Embryonic facial prominence (tissue), 1 donor: ENCODE measurements at regions not wholly inside any gene's neighbourhood (a gene's known extent, or its start where the extent isn't known, plus 50 kb on each side); places are given as distances from the start of the nearest gene placed in this dataset.
A peak's percentile ranks its signal among the peaks of the same experiment; 100 is the strongest.

ENCODE experiments used
- DNase-seq: peaks from one replicate; pipeline ENCODE4 v3.0.0-alpha.2; 2016; ENCODE audit errors: extremely low spot score

- DNase-seq, result no peak
These were observed 328.6 kb downstream of the MN1 start for GRCh38 chr22:27472975-27473374.

GRCh38 chr22:27473533-27473932, 328.0 kb downstream of the MN1 start:
- DNase-seq, result no peak

GRCh38 chr22:27474112-27474571, 327.4 kb downstream of the MN1 start:
- DNase-seq, result no peak

- DNase-seq, result peak; percentile 83
These were observed 326.6 kb downstream of the MN1 start for GRCh38 chr22:27474711-27475547.

GRCh38 chr22:27475548-27475897, 326.0 kb downstream of the MN1 start:
- DNase-seq, result no peak

DNA sequence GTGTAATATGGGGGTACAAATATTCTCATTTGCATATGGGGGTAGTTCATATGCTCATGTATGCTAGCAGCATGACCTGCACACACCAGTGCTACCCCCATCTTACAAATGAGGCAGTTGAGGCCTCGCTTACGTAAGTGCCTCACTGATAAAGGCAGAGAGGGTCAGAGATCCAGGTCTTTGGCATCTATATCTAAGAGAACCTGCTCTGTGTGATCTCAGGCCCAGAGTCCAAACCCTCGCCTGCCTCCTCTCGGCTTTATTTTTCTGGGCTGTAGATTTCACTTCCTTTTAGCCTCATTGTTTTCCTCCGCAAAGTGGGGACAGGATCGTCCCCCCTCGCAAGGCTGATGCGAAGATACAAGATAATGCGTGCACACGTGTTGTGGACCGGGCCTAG, 325.2 kb downstream of the MN1 start:
- DNase-seq, result no peak

GRCh38 chr22:27476729-27477128, 324.8 kb downstream of the MN1 start:
- no peak for DNase-seq

- DNase-seq, result no peak
These were observed 324.4 kb downstream of the MN1 start for GRCh38 chr22:27477171-27477570.

GRCh38 chr22:27480487-27480886, 321.1 kb downstream of the MN1 start:
- no peak for DNase-seq

- DNase-seq, result no peak
These were observed 319.2 kb downstream of the MN1 start for GRCh38 chr22:27482402-27482801.

DNA sequence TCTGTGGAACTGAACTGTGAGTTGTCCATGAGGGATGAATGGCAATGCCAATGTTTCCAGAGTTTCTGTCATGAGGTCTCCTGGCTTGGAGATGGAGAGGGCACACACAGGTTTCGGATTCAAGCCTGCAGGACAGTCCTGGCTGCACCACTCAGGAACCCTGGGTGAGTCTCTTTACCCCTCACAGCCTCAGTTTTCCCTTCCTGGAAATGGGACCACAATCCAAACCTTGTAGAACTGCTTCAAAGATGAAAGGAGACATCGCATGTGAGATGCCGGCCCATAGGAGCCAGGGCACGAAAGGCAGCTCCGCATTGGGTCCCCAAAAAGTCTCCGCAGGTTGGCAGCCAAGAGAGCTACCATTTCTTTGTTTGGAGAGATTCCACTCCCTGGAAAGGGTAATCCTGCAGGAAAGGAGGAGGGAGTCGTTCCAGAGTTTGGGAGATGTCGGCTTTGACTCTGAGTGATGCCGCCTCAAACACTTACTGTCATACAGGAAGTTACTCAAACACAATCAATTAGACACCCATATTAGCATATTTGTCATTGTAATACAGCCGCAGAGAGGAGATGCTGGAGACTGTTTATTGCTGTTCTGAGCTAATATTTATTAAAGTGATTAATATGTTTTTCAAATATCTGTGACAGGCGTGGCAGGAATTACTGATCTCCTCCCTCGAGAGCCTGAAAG, 318.3 kb downstream of the MN1 start:
- DNase-seq, result no peak

GRCh38 chr22:27485842-27486241, 315.7 kb downstream of the MN1 start:
- DNase-seq, result no peak

- DNase-seq, result no peak
These were observed 313.7 kb downstream of the MN1 start for GRCh38 chr22:27487600-27488452.

DNA sequence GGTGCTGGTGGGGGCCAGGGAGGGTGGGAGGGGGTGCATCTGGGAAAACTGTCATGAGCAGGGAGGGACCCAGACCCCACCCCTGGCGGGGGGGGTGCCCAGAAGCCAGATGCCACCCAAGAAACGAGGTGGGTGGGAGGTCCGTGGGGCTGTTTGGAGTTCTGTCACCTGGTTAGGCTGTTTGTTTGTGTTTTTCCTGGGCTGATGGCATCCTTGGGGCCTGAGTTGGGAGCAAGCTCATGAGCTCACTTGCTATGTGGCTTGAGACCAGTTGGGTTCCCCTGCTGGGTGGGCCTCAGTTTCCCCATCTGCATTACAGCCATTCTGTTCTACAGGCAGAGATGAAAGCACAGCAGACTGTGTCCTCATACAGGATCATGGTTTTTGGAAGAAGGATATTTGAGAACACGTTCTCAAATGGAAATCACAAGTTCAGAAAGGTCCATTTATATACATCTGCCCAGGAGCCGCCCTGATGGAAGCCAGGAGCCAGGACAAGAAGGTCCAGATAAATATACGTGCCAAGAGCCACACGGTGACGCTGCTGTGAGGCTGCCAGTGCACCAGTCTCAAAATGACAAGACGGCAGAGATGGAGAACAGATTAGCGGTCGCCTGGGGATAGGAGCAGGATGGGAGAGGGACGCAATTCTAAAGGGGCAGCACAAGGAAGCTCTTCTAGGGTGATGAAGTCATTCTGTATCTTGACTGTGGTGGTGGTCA, 312.9 kb downstream of the MN1 start:
- DNase-seq, result no peak

DNA sequence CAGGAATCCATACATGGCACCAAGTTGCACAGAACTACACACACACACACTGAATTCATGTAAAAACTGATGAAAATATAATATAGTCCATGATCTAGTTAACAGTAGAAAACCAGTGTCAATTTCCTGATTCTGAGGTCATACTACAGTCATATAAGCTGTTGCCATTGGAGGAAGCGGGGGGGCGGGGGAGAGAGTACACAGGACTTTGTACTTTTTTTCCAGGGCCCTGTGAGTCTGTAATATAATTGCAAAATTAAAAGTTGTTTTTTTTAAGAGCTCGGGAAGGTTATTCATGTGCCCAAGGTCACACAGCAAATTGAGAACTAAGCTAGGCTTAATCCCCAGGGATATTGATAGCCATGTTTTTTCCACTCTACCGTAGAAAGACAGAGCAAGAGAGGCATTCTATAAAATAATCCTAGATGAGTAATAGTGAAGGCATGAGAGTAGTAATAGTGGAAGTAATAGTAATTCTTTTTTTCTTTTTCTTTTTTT, 312.3 kb downstream of the MN1 start:
- DNase-seq, result no peak

DNA sequence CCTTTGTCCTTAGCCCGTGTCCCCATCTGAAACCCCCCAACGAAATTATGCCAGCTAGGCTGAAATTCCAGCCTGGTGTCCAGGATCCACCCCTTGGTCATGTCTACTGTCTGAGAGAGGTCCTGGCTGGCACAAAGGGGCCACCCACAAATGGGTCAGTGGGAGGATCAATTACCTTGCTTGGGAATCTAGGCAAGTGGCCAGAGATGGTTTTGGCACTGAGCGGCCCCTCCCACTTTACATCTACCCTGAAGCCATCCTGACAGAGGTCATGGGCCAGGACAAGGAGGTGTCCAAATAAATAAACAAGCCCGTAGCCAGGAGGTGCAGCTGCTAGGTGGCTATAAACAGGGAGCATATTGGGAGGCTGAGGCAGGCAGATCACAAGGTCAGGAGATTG, 311.5 kb downstream of the MN1 start:
- DNase-seq, result no peak

GRCh38 chr22:27491888-27492287, 309.7 kb downstream of the MN1 start:
- no peak for DNase-seq

DNA sequence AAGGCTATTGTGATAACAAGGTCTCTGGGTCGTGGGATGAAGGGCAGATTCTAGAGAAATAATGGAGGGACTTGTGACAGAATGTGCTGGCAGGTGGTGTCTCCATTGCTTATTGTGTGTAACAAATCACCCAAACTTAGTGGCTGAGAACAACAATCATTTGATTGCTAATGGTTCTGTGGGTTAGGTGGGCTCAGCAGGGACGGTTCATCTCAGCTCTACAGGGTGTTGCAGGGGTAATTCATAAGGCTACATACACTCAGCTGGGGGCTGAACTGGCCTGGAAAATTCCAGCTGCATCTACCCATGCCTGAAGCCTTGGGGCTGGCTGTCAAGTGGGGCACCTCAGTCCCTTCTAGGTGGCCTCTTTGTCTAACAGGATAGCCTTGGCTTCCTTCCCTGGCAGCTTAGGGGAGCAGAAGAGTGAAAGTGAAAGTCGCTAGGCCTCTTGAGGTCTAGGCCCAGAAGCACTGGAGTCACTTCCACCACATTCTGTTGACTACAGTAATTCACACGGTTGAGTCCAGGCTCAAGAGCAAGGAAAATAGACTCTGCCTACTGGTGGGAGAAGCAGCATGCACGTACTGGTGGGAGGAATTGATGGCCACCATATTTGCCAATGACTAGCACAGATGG, 308.9 kb downstream of the MN1 start:
- no peak for DNase-seq

DNA sequence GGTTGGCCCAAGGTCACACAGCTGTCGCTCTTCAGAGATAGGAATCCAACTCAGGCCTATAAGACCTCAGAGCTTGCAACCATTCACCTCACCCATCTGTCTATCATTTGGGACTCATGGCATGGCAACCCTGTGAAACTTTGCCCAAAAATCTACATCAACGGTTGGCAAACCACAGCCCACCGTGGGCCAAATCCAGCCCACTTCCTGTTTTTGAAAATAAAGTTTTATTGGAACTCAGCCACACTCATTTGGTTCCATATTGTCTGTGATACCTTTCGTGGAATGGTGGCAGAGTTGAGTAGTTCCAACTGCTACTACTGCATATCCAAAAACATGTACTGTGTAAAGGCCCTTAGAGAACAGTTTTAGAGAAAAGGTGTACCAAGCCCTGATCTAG, 307.8 kb downstream of the MN1 start:
- no peak for DNase-seq

- no peak for DNase-seq
These were observed 306.8 kb downstream of the MN1 start for GRCh38 chr22:27494785-27495184.

- DNase-seq, result no peak
These were observed 306.2 kb downstream of the MN1 start for GRCh38 chr22:27495325-27495724.
